ENCODE measurements at regions not wholly inside any gene's neighbourhood (a gene's known extent, or its start where the extent isn't known, plus 50 kb on each side); places are given as distances from the start of the nearest gene placed in this dataset.

GRCh38 chr12:74903522-74903921, 306.1 kb downstream of the KCNC2 start:
- no peak for DNase-seq (ENCODE audit: low read depth, low spot score)

DNA sequence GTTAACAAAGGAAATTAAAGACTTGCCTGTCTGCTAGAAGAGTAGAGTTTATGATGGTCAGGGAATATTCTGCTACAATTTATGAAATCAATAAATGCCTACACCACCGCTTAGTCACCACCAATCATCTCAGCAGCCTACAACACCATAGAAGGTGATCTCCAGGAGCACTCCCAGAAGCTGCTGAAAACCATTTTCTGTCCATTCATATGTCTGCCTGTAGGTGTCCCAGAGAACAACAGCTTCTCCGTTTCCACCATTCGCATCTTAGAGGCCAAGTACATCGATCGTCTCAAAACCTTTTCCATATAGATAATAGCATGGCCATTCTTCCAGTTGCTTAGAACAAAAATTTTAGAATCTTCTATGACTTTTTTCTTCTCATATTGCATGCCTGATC, 303.4 kb downstream of the KCNC2 start:
- no peak for DNase-seq (ENCODE audit: low read depth, low spot score)

DNA sequence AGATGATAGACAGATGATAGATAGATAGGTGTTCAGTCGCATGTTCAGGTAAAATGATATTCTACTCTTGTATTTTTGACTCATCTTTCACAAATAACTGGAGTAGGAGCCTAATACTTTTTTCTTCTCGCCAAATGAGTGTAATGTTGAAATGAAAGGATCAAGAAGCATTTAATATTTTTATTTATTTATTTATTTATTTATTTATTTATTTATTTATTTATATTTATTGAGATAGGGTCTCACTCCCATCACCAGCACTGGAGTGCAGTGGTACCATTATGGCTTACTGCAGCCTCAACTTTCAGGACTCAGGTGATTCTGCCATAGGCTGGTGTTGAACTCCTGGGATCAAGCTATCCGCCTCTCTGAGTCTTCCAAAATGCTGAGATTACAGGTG, 298.8 kb downstream of the KCNC2 start:
- DNase-seq (ENCODE audit: low read depth, low spot score): no peak

DNA sequence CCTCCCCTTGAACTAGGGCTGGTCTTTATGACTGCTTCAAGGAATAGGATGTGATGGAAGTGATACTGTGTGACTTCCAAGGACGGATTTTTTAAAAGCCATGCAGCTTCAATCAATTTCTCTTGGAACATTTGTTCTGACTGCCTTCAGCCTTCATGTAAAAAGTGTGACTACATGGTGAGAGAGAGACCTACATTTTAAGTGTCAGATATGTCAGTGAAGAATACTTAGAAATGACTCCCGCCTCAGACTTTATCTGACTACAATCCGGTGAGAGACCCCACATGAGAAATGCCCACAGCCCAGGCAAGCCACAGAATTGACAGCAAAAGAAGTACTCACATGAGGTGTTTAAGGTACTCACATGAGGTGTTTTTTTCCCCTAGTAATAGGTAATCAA, 295.3 kb downstream of the KCNC2 start:
- DNase-seq (ENCODE audit: low read depth, low spot score): no peak

DNA sequence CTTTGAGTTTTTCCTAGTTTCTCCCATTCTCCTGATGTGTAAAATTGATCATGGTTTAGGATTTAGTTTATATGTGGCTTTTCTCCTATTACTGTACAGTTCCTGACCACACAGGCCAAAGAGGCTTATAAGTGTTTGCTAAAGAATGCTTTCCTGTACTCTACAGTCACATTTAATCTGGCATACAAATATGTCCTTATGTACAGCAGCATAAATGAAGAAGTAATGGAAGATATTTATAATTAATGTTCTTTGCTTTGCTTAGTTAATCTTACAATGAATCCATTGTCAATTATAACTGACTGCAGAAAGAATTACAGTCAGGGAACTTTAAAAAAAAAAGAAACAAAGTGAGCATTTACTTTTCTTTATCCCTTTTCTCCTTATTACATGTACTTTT, 293.9 kb downstream of the KCNC2 start:
- no peak for DNase-seq (ENCODE audit: low read depth, low spot score)

- no peak for DNase-seq (ENCODE audit: low read depth, low spot score)
Measured at GRCh38 chr12:74917743-74918142, 291.9 kb downstream of the KCNC2 start.

GRCh38 chr12:74918291-74918690, 291.3 kb downstream of the KCNC2 start:
- DNase-seq (ENCODE audit: low read depth, low spot score): no peak

DNA sequence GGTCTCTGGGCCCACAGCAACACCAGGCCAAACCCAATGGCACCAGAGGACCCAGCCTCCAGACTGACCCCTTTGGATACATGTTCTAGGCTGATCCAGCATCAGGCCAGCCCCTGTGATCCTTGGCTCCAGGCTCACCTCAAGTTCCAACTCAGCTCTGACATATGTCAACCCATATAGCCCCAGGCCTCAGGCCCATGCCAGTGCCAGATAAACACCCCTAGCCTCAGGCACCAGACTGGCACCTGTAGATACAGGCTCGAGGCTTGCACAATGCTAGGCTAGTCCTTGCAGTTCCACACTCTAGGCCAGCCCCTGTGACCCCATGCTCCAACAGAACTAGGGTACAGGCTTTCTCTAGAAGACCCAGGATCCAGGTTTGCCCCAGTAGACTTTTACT, 287.5 kb downstream of the KCNC2 start:
- DNase-seq (ENCODE audit: low read depth, low spot score): no peak

DNA sequence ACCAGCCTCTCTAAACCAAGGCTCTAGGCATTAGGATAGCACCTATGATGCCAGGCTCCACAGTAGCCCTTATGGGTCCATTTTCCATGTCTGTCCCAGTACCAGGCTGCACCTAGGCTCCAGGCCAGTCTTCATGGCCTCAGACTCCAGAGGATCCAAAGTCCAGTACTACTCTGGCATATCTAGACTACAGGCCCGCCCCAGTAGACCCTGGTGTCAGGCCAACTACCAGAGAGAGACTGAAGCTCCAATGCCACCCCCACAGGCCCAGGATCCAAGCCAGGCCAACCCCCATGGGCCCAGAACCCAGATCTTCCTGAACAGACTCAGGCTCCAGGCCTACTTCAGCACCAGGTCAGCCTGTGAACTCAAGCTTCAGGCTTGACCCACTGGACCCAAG, 287.0 kb downstream of the KCNC2 start:
- DNase-seq (ENCODE audit: low read depth, low spot score): no peak

DNA sequence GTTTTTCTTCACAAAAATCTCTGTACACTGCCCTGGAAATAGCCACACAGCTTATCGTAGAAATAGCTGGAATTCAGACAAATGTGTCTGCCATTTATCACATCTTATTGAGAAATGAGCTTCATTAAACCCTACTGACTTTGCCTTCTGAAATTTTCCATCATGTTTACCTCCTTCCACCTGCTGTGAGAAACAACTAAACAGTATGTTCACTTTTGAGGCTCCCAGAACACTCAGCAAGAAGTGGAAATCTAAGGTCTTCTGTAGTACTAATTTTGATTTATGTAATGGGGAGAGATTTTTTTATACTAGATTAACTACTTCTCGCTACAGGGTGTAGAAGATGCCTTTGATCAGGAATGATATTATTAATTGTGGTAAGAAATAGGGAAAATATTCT, 268.0 kb downstream of the KCNC2 start:
- no peak for DNase-seq (ENCODE audit: low read depth, low spot score)

DNA sequence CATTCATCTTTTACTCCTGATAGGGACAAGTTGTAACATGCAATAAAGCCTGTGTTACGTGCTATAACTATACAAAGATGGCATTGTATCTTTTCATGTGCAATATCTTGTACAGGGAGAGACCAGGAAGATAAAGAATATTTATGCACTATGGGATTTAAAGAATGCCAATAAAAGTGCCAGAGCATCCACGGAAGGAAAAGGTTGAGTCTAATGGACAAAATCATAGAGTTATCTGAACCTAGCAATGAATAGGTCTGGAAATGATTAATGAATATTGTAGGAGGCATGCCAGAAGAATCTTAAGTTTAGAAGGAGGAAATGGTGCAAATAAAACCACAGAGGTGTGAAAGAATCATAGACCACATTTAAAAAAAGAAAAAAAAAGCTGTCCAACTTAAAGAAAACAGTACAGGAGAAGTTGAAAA, 263.9 kb downstream of the KCNC2 start:
- no peak for DNase-seq (ENCODE audit: low read depth, low spot score)

GRCh38 chr12:74953697-74954096, 255.9 kb downstream of the KCNC2 start:
- no peak for DNase-seq (ENCODE audit: low read depth, low spot score)

DNA sequence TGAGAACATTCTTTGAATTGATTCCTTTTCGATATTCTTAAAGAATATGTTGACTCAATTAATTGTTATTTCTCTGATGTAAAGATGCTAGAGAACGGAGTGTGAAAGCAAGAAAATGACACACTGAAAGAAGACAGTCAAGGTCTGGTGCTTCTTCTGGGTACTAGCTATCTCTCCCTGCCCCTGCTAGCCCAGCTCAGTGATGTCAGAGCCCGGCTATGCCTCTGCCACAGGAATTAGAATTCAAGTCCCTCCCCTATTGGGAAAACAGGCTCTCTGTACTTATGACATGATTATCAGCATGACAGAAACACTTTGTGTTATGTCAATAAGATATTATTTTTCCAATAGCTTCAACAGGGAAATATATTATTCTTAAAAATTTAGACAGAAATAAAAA, 252.4 kb downstream of the KCNC2 start:
- DNase-seq (ENCODE audit: low read depth, low spot score): no peak

DNA sequence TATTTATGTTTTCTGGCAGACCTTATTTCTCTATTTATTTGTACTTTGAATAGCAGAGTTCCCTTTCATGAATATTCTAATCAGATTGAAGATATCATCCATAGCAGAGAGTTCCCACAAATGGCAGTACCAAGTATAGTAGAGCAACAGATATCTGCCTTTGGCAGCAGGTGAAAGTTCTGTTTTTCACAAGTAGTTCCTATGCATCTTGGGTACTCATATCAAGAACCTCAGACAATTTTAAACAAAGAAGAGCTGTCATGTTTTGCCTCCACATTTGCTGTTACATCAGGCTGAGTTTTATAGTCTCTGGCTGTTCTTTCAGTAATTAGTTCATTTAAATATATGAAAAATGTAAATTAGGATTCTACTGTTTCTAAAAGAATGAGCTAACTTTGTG, 252.0 kb downstream of the KCNC2 start:
- no peak for DNase-seq (ENCODE audit: low read depth, low spot score)

DNA sequence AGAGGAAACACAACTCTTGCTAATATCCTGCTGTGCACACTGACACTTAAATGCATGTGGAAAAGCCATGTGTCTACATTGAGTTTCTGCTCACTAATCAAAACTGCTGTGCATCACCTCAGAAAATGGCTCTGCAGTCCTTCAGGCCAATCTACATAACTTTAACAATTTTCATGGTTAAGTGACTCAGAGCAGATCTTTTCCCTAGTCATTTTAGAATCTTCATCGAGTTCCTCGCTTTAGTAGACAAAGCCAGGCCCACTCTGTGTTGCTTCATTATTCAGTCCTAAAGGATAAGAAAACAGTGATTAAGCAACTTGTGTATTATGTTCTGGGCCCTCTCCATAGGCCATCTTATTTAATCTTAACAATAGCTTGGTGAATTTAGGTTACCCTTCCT, 250.0 kb downstream of the KCNC2 start:
- DNase-seq (ENCODE audit: low read depth, low spot score): no peak

DNA sequence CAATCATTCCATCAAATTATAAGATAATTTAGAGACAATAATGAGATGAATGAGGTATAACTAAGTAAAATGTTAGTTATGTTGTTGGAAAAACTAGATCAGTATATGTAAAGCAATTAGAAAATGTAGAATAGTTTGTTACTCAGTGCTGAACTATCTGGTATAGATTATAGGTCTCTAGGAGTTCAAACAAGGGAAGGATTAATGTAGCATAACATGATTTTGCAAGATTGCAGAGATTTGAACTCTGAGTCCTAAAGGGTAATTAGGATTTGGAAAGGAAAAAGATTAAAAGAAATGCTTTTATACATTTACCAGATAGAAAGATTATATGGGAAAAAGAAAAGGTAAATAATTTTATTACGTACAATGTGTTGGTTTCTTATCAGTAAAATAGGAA, 246.3 kb downstream of the KCNC2 start:
- no peak for DNase-seq (ENCODE audit: low read depth, low spot score)

DNA sequence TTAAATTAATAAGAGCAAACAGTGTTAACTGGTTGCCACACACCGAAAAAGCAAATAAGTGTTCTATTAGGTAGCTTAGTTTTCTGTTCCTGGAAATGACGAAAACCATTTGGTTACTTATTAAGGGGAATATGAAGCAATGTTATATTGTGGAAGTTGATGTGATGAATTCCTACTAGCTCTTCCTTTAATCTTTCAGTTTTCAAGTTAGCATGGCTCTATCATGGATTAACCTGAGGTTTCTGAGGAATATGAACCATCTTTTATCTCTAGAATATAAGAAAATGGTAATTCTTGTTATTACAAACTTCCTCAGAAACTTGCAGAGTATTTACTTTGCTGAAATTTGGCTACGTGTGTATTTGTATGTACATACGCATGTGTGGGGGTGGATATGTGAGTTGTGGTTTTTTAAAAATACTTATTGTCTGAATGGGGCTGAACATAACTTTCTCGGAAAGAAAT, 245.7 kb downstream of the KCNC2 start:
- no peak for DNase-seq (ENCODE audit: low read depth, low spot score)

DNA sequence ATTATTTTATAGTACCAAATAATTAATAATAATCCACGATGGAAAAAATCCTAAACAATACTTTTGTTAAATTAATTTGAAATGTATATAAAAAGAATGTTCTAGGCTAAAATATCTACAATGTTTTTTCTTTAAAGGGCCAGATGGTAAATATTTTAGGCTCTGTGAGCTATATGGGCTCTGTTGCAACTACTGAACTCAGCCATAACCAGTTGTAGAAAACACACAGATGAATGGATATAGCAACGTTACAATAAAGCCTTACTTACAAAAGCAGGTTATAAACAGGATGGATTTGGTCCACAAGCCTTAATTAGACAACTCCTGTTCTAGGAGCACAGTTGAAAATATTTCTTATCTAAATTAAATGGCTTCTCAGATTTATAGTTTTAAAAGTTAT, 245.2 kb downstream of the KCNC2 start:
- no peak for DNase-seq (ENCODE audit: low read depth, low spot score)

DNA sequence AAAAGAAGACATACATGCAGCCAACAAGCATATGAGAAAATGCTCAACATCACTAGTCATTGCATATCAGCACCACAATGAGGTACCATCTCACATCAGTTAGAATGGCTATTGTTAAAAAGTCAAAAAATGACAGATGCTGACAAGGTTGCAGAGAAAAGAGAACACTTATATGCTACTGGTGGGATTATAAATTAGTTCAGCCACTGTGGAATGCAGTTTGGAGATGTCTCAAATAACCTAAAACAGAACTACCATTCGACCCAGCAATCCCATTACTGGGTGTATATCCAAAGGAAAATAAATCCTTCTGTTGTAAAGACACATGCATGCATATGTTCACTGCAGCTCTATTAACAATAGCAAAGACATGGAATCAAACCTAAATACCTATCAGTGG, 238.4 kb downstream of the KCNC2 start:
- no peak for DNase-seq (ENCODE audit: low read depth, low spot score)

DNA sequence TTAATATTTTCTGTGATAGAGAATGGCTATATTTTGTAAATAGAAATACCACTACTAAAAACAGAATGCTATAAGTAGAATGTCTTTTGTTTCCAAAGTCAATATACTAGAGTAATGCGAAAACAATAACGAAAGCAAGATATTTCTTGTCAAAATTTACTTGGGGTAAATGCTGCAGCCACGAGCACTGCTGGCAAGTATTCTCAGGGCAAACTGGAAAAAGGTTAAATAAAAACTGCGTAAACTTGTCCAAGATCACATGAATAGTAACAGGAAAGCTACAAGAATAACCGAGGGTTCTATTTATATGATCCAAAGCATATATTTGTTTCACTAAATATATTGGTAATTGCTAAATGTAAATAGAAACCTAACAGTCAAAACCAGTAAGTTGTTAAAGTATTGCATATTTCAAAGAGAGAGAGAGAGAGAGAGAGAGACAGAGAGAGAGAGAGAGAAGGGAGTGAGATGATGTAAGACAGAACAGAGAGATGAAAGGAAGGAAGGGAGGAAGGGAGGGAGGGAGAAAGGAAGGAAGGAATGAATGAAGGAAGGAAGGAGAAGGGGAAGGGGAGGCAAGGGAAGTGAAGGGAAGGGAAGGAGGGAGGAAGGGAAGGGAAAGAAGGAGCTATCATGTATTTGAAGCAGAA, 231.7 kb downstream of the KCNC2 start:
- DNase-seq (ENCODE audit: low read depth, low spot score): no peak

DNA sequence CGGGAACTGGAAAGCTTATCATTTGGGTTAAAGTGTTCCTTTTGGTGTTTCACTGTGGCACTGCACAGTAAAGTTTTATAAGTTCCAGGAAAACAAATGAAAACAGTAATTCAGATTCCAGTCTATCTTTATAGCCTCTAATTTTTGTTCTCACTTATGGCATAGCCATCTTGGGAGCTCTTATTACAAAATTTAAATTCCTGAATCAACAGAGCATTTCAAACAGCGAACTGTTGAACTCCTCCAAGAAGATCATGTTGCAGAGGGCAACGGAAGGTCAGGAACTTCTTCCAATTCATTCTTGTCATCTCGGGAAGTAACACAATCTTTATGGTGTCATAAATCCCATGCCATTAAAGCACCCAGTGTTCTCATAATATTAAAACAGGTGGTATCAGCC, 229.1 kb downstream of the KCNC2 start:
- no peak for DNase-seq (ENCODE audit: low read depth, low spot score)

DNA sequence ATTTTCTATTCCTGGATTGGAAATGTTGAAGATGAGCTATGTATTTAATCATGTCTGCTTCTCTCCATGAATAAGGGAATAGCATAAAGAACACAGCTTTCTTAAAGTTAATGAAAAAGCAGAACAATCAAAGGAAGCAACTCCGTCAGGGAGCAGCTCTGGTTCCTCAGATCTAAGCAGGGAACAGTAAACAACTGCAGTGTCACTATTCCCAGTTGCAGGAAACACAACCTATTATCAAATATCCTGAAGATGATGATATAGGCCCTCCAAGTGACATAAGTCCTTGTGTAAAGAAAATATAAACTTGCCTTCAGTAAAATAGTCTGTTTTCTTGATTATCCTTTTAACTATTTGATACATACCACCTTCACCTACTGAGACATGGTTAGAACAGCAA, 228.1 kb downstream of the KCNC2 start:
- DNase-seq (ENCODE audit: low read depth, low spot score): no peak

GRCh38 chr12:74983917-74984316, 225.7 kb downstream of the KCNC2 start:
- no peak for DNase-seq (ENCODE audit: low read depth, low spot score)

GRCh38 chr12:74984631-74985030, 225.0 kb downstream of the KCNC2 start:
- DNase-seq (ENCODE audit: low read depth, low spot score): no peak

Data from ELF-1 (cell line).